BLaER1 (cell line): ENCODE measurements at regions not wholly inside any gene's neighbourhood (a gene's known extent, or its start where the extent isn't known, plus 50 kb on each side); places are given as distances from the start of the nearest gene placed in this dataset.

ENCODE experiments used
- H3K27ac ChIP-seq: shearing (Covaris generic); formaldehyde crosslinking; 2 replicates; pipeline ENCODE4 v1.8.1; 2022
- H3K27me3 ChIP-seq: shearing (Covaris generic); formaldehyde crosslinking; 2 replicates; pipeline ENCODE4 v1.8.1; 2022
- H3K36me3 ChIP-seq: shearing (Covaris generic); formaldehyde crosslinking; 2 replicates; pipeline ENCODE4 v1.8.1; 2022
- H3K4me1 ChIP-seq: shearing (Covaris generic); formaldehyde crosslinking; 2 replicates; pipeline ENCODE4 v1.8.1; 2022
- H3K4me2 ChIP-seq: shearing (Covaris generic); formaldehyde crosslinking; 2 replicates; pipeline ENCODE4 v1.8.1; 2022
- H3K4me3 ChIP-seq: shearing (Covaris generic); formaldehyde crosslinking; 2 replicates; pipeline ENCODE4 v1.8.1; 2022
- H3K9ac ChIP-seq: shearing (Covaris generic); formaldehyde crosslinking; 2 replicates; pipeline ENCODE4 v1.8.1; 2022
- H3K9me3 ChIP-seq: shearing (Covaris generic); formaldehyde crosslinking; 2 replicates; pipeline ENCODE4 v1.8.1; 2022
- H4K20me1 ChIP-seq: shearing (Covaris generic); formaldehyde crosslinking; 2 replicates; pipeline ENCODE4 v1.8.1; 2022
- Cebpa-rat ChIP-seq: shearing (Covaris generic); IDR thresholded peaks from 2 replicates; pipeline ENCODE4 v1.8.1; 2022

DNA sequence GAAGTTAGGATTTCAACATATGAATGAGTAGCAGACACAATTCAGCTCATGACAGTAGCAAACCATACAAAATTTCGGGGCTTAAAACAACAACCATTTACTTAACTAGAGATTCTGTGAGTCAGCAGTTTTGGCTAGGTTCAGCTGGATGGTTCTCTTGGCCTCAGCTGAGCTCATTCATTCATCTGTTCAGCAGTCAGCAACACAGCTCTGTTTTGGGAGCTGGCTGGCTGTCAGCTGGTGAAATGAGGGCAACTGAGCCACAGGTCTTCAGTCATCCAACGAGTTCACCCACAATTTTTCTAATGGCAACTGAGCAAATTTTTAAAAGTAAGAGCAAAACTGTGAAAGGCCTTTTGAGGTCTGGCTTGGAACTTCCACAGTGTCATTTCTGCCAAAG is 2005.1 kb upstream of the AGA start:
- Histone ChIP-seq H3K4me1 (no peaks in the 10 kb centered on the region), H3K27me3 (no peaks in the 10 kb centered on the region), H3K36me3 (no peaks in the 10 kb centered on the region), H3K4me3 (no peak overlapping the region), H3K9ac (no peak overlapping the region), H3K27ac (no peak overlapping the region), H4K20me1 (no peaks in the 10 kb centered on the region), H3K4me2 (no peak overlapping the region), H3K9me3 (no peaks in the 10 kb centered on the region)
- no peak for TF ChIP-seq Cebpa-rat

DNA sequence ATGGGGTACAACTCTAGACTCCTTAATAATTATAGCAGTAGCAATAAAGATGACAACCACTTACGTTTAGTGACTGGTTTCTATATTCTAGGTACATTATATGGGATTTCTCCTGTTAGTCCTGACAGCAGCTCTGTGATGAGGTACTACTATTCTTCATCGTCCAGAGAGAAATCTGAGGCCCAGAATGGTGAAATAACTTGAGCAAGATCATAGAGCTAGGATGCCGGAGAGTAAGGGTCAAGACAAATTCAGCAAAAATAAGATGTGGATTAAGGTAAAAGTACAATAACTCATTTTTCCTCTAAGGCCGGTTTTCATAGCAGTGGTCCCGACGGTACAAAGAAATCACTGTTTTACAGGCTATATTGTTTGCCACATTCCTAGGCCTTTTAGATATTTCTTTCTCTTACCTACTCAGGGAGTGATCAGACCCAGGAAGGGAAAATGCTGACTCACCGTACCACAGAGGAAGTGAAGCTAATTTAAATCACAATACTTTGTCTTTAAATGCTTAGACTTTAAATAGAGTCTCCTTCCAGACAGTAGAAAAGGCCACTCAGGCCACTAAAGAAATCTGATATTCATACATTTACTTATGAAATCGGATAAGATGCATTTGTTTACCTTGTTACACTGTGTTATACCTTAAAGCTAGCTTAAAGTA is 2023.0 kb upstream of the AGA start:
- Histone ChIP-seq H3K4me2 (no peak overlapping the region), H3K27me3 (no peaks in the 10 kb centered on the region), H3K36me3 (no peaks in the 10 kb centered on the region), H3K9ac (no peak overlapping the region), H4K20me1 (no peaks in the 10 kb centered on the region), H3K4me3 (no peak overlapping the region), H3K4me1 (no peaks in the 10 kb centered on the region; the same call in 1 of the 2 replicates), H3K9me3 (no peaks in the 10 kb centered on the region), H3K27ac (no peak overlapping the region)
- TF ChIP-seq Cebpa-rat = no peak

- no peak overlapping the region for H3K4me2 ChIP-seq
- H4K20me1 ChIP-seq = no peaks in the 10 kb centered on the region
- no peak for TF ChIP-seq Cebpa-rat
- no peaks in the 10 kb centered on the region for H3K27me3 ChIP-seq
- H3K27ac ChIP-seq = no peak overlapping the region
- no peak overlapping the region for H3K4me3 ChIP-seq
- H3K9me3 ChIP-seq = no peaks in the 10 kb centered on the region
- H3K36me3 ChIP-seq = no peaks in the 10 kb centered on the region
- H3K9ac ChIP-seq = no peak overlapping the region
- H3K4me1 ChIP-seq = no peaks in the 10 kb centered on the region; the same call in 1 of the 2 replicates
These were observed 2025.6 kb upstream of the AGA start for GRCh38 chr4:179467878-179468277.

- peaks cover 5% of the 10 kb centered on the region; the same call in 1 of the 2 replicates for H3K9me3 ChIP-seq
- H3K27ac ChIP-seq = no peak overlapping the region
- no peak for TF ChIP-seq Cebpa-rat
- no peak overlapping the region for H3K9ac ChIP-seq
- H3K4me2 ChIP-seq = no peak overlapping the region
- no peaks in the 10 kb centered on the region for H3K27me3 ChIP-seq
- no peak overlapping the region for H3K4me3 ChIP-seq
- no peaks in the 10 kb centered on the region for H4K20me1 ChIP-seq
- no peaks in the 10 kb centered on the region for H3K4me1 ChIP-seq
- no peaks in the 10 kb centered on the region for H3K36me3 ChIP-seq
These were observed 2029.9 kb upstream of the AGA start for GRCh38 chr4:179472164-179472563.

DNA sequence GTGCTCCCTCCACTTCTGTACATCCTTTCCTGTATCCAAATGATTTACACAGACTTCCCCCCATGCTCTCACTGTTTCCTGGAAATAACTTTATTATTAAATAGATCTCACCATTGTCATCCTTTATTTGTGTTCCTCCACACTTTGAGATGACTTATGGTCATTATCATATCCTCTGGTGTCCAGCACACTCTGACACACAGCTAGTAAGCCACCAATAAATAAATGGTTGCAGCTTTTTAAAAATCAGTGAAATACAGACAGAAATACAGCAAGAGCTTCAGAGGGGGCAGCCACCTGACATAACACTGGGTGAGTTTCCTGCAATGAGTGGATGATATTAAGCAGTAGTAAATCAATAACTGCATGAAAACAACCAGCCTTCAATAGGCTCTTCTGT is 2036.4 kb upstream of the AGA start:
- H3K4me3 ChIP-seq = no peak overlapping the region
- no peaks in the 10 kb centered on the region for H3K27me3 ChIP-seq
- no peaks in the 10 kb centered on the region for H3K4me1 ChIP-seq
- H3K9ac ChIP-seq = no peak overlapping the region
- TF ChIP-seq Cebpa-rat = no peak
- H3K9me3 ChIP-seq = peaks cover 6% of the 10 kb centered on the region; the same call in 1 of the 2 replicates
- no peak overlapping the region for H3K27ac ChIP-seq
- H4K20me1 ChIP-seq = no peaks in the 10 kb centered on the region
- no peak overlapping the region for H3K4me2 ChIP-seq
- no peaks in the 10 kb centered on the region for H3K36me3 ChIP-seq

DNA sequence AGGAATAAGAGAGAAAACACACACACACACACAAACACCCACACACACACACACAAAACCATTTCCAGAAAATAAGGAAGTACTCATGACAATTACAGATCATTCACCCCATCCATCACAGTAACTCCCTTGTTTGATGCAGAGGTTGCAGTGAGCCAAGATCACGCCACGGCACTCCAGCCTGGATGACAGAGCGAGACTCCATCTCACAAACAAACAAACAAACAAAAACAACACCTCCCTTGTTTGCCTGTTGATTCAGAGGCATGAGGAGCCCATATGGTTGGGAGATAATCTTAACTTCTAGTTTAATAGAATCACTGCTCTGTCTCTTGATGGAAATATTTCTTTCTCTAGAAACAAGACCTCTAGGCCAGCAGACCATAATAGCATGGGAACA is 2043.5 kb upstream of the AGA start:
- H3K9me3 ChIP-seq = no peaks in the 10 kb centered on the region
- H3K4me1 ChIP-seq = no peaks in the 10 kb centered on the region
- TF ChIP-seq Cebpa-rat = no peak
- no peak overlapping the region for H3K4me3 ChIP-seq
- no peak overlapping the region for H3K4me2 ChIP-seq
- no peak overlapping the region for H3K9ac ChIP-seq
- no peaks in the 10 kb centered on the region for H3K27me3 ChIP-seq
- H4K20me1 ChIP-seq = no peaks in the 10 kb centered on the region
- H3K36me3 ChIP-seq = no peaks in the 10 kb centered on the region
- no peak overlapping the region for H3K27ac ChIP-seq

DNA sequence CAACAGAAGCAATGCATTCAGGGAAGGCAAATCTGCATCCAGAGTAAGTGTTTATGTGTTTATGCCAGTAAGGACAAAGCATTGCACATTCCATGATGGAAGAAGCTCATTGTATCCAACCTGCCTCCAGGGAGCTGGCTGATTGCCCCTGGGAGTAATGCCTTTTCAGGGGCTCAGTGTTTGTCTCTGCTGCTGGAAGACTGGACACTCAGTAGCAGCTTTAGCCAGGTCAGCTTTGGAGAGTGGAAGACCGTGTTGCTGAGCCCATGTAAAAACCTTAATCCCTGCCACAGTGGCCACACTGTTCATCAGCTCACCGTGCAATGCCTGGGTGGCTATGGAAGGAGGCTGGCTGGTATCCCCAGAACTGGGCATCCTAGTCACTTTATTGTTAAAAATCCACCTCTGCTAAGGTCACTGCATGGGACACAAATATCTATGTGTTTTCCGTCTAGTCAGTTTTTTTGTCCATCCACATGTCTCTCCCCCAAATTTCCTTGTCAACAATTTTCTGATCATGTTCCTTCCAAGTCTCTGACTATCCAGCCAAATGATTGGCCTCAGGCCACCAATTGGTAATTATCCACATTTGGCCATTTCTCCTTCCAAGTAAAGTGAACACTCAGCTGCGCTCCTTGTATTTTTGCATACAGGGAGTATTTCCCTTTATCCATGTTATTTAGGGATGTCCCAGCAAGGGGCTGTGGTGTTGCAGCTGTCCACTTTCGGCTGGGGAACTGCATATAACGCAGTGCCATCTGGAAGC is 2044.5 kb upstream of the AGA start:
- no peak overlapping the region for H3K9ac ChIP-seq
- no peak overlapping the region for H3K4me3 ChIP-seq
- H3K9me3 ChIP-seq = no peaks in the 10 kb centered on the region
- no peak overlapping the region for H3K27ac ChIP-seq
- no peak for TF ChIP-seq Cebpa-rat
- no peaks in the 10 kb centered on the region for H3K4me1 ChIP-seq
- no peaks in the 10 kb centered on the region for H4K20me1 ChIP-seq
- H3K27me3 ChIP-seq = no peaks in the 10 kb centered on the region
- no peaks in the 10 kb centered on the region for H3K36me3 ChIP-seq
- H3K4me2 ChIP-seq = no peak overlapping the region

DNA sequence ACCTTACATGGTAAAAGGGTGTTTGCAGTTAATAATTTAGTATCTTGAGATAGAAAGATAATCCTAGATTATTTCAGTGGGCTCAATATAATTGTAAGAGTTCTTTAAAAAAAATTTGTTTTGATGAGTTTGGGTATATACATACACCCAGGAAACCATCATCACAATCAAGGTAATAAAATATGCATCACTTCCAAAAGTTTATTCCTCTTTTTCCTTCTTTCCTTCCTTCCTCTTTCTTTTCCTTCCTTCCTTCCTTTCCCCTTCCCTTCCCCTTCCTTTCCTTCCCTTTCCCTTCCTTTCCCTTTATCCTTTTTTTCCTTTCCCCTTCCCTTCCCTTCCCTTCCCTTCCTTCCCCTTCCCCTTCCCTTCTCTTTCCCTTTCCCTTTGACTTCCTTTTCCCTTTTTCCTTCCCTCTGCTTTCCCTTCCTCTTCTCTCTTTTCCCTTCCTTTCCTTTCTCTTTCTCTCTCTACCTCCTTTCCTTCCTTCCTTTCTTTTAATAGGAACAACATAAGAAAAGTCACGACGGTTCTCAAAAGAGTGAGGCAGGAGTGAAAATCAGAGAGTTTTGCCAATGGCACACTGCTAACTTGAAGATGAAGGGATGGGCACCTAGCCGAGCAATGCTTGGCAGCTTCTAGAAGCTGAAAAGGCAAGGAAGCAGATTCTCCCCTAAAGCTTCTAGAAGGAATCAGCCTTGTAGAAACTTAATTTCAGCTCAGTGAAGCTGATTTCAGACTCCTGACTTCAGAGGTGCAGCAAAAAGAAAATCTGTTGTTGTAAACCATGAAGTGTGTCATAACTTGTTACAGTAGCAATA is 2050.2 kb upstream of the AGA start:
- Histone ChIP-seq H4K20me1 (no peaks in the 10 kb centered on the region), H3K4me2 (no peak overlapping the region), H3K4me1 (no peaks in the 10 kb centered on the region), H3K27ac (no peak overlapping the region), H3K4me3 (no peak overlapping the region), H3K36me3 (no peaks in the 10 kb centered on the region), H3K27me3 (no peaks in the 10 kb centered on the region), H3K9me3 (no peaks in the 10 kb centered on the region), H3K9ac (no peak overlapping the region)
- no peak for TF ChIP-seq Cebpa-rat

GRCh38 chr4:179503976-179504375 is 2061.7 kb upstream of the AGA start:
- no peaks in the 10 kb centered on the region for H3K9me3 ChIP-seq
- no peaks in the 10 kb centered on the region for H3K36me3 ChIP-seq
- no peak overlapping the region for H3K9ac ChIP-seq
- H3K27ac ChIP-seq = no peak overlapping the region
- no peaks in the 10 kb centered on the region for H4K20me1 ChIP-seq
- H3K4me1 ChIP-seq = no peaks in the 10 kb centered on the region
- H3K4me2 ChIP-seq = no peak overlapping the region
- H3K4me3 ChIP-seq = no peak overlapping the region
- TF ChIP-seq Cebpa-rat = no peak
- H3K27me3 ChIP-seq = no peaks in the 10 kb centered on the region

GRCh38 chr4:179509489-179509888 is 2067.3 kb upstream of the AGA start:
- Histone ChIP-seq H4K20me1 (no peaks in the 10 kb centered on the region), H3K9me3 (no peaks in the 10 kb centered on the region), H3K4me3 (no peak overlapping the region), H3K9ac (no peak overlapping the region), H3K27me3 (no peaks in the 10 kb centered on the region), H3K4me1 (no peaks in the 10 kb centered on the region), H3K36me3 (no peaks in the 10 kb centered on the region), H3K4me2 (no peak overlapping the region), H3K27ac (no peak overlapping the region)
- no peak for TF ChIP-seq Cebpa-rat
